ENCODE measurements at regions not wholly inside any gene's neighbourhood (a gene's known extent, or its start where the extent isn't known, plus 50 kb on each side); places are given as distances from the start of the nearest gene placed in this dataset.

DNA sequence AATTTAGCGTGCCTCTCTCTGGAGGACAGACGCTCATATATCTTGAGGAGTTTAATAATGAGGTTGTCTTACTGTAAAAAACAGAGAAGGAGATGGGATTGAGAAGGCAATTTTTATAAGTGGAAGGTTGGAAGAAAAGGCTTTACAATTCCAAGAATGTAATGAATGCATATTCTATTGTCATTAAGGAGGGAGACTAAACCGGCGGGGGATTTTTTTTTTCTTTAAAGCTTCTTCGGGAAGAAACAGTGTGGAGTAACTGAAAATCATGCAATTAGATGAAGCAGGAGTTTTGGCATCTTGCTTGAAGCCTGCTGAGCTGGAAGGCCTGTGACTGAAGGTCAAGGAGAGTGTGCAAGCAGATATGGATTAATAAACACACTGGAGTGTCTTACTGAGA lies 124.4 kb downstream of the HRH4 start:
- TF ChIP-seq, protein P1, sequence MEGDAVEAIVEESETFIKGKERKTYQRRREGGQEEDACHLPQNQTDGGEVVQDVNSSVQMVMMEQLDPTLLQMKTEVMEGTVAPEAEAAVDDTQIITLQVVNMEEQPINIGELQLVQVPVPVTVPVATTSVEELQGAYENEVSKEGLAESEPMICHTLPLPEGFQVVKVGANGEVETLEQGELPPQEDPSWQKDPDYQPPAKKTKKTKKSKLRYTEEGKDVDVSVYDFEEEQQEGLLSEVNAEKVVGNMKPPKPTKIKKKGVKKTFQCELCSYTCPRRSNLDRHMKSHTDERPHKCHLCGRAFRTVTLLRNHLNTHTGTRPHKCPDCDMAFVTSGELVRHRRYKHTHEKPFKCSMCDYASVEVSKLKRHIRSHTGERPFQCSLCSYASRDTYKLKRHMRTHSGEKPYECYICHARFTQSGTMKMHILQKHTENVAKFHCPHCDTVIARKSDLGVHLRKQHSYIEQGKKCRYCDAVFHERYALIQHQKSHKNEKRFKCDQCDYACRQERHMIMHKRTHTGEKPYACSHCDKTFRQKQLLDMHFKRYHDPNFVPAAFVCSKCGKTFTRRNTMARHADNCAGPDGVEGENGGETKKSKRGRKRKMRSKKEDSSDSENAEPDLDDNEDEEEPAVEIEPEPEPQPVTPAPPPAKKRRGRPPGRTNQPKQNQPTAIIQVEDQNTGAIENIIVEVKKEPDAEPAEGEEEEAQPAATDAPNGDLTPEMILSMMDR (IDR thresholded peaks at IDR 0.05): no peak
- peaks cover 4% of the 10 kb centered on the region for H3K27me3 ChIP-seq
- H3K4me3 ChIP-seq (ENCODE audit: low read depth in 1 of 2, low read length in 1 of 2): no peak overlapping the region
- no peak overlapping the region for H3K27ac ChIP-seq
- H3K36me3 ChIP-seq: no peaks in the 10 kb centered on the region
- no peaks in the 10 kb centered on the region for H3K4me1 ChIP-seq (ENCODE audit: control insufficient read depth in 1 of 2, insufficient read depth in 1 of 2, low read depth in 1 of 2, low read length in 1 of 2)
- H3K9me3 ChIP-seq: no peaks in the 10 kb centered on the region

DNA sequence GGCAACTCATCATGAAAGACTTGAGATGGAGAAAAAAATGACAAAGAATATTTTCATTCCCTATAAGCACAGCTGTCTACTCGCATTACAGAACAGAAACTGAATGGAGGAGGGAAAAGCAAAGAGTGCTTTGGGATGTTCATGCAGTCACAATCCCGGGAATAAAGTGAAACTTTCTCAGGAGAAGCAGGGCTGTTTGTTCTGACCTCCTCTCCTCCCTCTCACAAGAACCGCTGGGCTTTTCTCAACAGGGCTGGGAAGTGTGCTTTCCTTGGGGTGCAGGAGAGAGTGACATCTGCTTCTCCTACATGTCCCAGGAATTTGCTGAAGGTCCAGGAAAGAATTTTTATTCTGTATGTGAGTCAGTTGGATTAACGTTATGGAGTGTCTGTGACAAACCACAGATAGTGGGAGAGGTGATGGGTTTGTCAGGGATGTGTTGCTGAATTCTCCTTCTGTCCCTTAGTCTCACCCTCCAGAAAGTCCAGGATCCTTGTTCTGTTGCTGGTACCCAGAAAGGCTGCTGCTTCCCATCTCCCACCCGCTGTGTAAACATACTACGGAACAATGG lies 125.6 kb downstream of the HRH4 start:
- Histone ChIP-seq H3K27ac (no peak overlapping the region), H3K4me1 (ENCODE audit: control insufficient read depth in 1 of 2, insufficient read depth in 1 of 2, low read depth in 1 of 2, low read length in 1 of 2) (no peaks in the 10 kb centered on the region), H3K9me3 (no peaks in the 10 kb centered on the region), H3K27me3 (peaks cover 4% of the 10 kb centered on the region), H3K36me3 (no peaks in the 10 kb centered on the region), H3K4me3 (ENCODE audit: low read depth in 1 of 2, low read length in 1 of 2) (no peak overlapping the region)
- TF ChIP-seq, protein P1 (IDR thresholded peaks at IDR 0.05): no peak

DNA sequence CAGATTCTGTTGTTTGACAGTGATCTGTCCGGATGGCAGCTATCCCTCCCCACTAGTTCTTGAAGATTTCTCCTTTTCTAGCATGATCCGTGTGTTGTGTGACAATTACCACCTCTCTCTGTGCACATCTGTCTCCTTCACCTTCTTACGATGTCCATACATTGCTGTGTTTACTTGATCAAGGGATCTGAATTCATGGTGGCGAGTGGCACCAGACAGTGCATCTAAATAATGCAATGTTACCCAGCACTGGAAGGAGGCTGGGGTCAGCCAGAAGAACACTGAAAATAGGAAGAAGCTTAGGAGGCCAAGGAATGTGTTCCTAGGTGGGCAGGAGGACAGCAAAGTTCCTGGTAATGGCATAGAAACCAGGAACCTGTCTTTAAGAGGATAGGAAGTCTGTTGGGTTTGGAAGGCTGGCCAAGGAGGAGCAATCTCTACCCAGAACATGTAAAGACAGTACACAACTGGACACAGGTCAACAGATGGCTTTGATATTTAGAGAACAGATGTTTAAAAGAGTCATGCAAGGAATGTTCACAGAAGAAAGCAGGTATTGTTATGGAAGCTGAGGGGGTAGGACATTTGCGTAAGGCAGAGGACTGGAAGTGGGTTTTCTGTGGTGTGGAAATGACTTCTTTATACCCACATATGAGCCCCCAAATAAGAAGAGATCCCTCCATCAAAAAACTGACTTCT lies 126.4 kb downstream of the HRH4 start:
- Histone ChIP-seq H3K27ac (no peak overlapping the region), H3K27me3 (peaks cover 4% of the 10 kb centered on the region), H3K9me3 (no peaks in the 10 kb centered on the region), H3K36me3 (no peaks in the 10 kb centered on the region), H3K4me1 (ENCODE audit: control insufficient read depth in 1 of 2, insufficient read depth in 1 of 2, low read depth in 1 of 2, low read length in 1 of 2) (no peaks in the 10 kb centered on the region), H3K4me3 (ENCODE audit: low read depth in 1 of 2, low read length in 1 of 2) (no peak overlapping the region)
- TF ChIP-seq, protein P1 (IDR thresholded peaks at IDR 0.05): no peak

DNA sequence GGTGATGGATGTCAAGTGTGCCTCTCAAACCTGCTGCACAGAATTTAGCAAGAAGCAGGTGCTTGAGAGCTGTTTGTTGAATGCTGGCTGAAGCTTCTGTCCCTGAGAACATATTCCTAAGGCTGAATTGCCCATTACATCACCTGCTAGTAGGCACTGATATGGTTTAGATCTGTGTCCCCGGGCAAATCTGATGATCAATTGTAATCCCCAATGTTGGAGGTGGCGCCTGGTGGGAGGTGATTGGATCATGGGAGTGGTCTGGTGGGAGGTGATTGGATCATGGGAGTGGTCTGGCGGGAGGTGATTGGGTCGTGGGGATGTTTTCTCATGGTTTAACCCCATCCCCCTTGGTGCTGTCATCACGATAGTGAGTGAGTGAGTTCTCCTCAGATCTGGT lies 128.0 kb downstream of the HRH4 start:
- H3K27ac ChIP-seq: no peak overlapping the region
- H3K4me3 ChIP-seq (ENCODE audit: low read depth in 1 of 2, low read length in 1 of 2): no peak overlapping the region
- no peaks in the 10 kb centered on the region for H3K9me3 ChIP-seq
- H3K27me3 ChIP-seq: peaks cover 4% of the 10 kb centered on the region
- no peaks in the 10 kb centered on the region for H3K36me3 ChIP-seq
- H3K4me1 ChIP-seq (ENCODE audit: control insufficient read depth in 1 of 2, insufficient read depth in 1 of 2, low read depth in 1 of 2, low read length in 1 of 2): no peaks in the 10 kb centered on the region
- TF ChIP-seq, protein P1 (IDR thresholded peaks at IDR 0.05): no peak

DNA sequence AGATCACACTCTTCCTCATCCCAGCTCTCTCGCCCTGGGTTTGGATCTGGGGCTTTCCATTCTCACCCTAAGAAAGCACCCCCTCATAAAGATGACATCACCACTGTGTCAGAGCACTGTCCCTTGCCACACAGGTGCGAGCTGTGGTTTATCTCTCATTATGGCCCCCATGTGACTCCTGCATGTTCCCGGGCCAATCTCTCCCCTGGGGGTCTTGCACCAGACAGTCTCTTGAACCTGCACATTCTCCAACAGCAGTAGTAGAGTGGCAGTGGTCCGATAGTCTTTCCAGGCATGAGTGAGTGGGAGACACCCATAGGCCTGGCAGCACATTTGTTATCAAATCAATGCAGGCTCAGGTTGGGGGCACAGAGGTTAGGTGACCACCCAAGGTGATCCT lies 130.5 kb downstream of the HRH4 start:
- Histone ChIP-seq H3K36me3 (no peaks in the 10 kb centered on the region), H3K4me3 (ENCODE audit: low read depth in 1 of 2, low read length in 1 of 2) (no peak overlapping the region), H3K4me1 (ENCODE audit: control insufficient read depth in 1 of 2, insufficient read depth in 1 of 2, low read depth in 1 of 2, low read length in 1 of 2) (no peaks in the 10 kb centered on the region), H3K27ac (no peak overlapping the region), H3K27me3 (peaks cover 4% of the 10 kb centered on the region), H3K9me3 (no peaks in the 10 kb centered on the region)
- TF ChIP-seq, protein P1 (IDR thresholded peaks at IDR 0.05): no peak

All from neutrophil (primary cell).